GM12878 (cell line): ENCODE measurements at regions not wholly inside any gene's neighbourhood (a gene's known extent, or its start where the extent isn't known, plus 50 kb on each side); places are given as distances from the start of the nearest gene placed in this dataset.

Experiments used
- CHD1 ChIP-seq: IDR thresholded peaks from 2 replicates; pipeline ENCODE4 v1.6.1; 2012; ENCODE audit warnings: low read depth, low read length, improper control_type of control experiment
- CHD2 ChIP-seq: IDR thresholded peaks from 2 replicates; pipeline ENCODE4 v1.6.1; 2011; ENCODE audit warnings: low read depth, low read length, improper control_type of control experiment, borderline replicate concordance
- CTCF ChIP-seq, 3 experiments: IDR thresholded peaks in 2 of 3; conservative IDR thresholded peaks in 1 of 3; 2 replicates each; pipeline ENCODE4 v1.5.1; 2011; ENCODE audit warnings: low read depth in 3 of 3, low read length in 3 of 3, mild to moderate bottlenecking in 3 of 3, control low read depth in 2 of 3, moderate library complexity in 2 of 3, inconsistent platforms in 1 of 3, mixed read lengths in 1 of 3; ENCODE audit not compliant: control insufficient read depth in 2 of 3, insufficient read depth in 1 of 3; ENCODE audit errors: extremely low read depth in 1 of 3
- EGR1 ChIP-seq, 2 experiments: IDR thresholded peaks; 1 replicate in 1 of 2; 2 replicates in 1 of 2; pipeline ENCODE4 v1.6.1; 2011 to 2012; ENCODE audit warnings: low read depth in 2 of 2, low read length in 2 of 2, borderline replicate concordance in 1 of 2, mild to moderate bottlenecking in 1 of 2, moderate library complexity in 1 of 2
- JUND ChIP-seq: IDR thresholded peaks from 2 replicates; pipeline ENCODE4 v1.6.1; 2012; ENCODE audit warnings: low read depth, mild to moderate bottlenecking, low read length, improper control_type of control experiment, moderate library complexity
- KDM1A ChIP-seq: fragments of 200-600 bp; sonication (generic); IDR thresholded peaks from 2 replicates; pipeline ENCODE4 v1.6.1; 2016; ENCODE audit warnings: borderline replicate concordance
- POLR2AphosphoS2 ChIP-seq: IDR thresholded peaks from 2 replicates; pipeline ENCODE4 v1.6.1; 2011; ENCODE audit warnings: low read depth, mild to moderate bottlenecking, low read length, improper control_type of control experiment, moderate library complexity
- SMC3 ChIP-seq: IDR thresholded peaks from 2 replicates; pipeline ENCODE4 v1.6.1; 2011; ENCODE audit warnings: low read length, improper control_type of control experiment, borderline replicate concordance

GRCh38 chr5:143560378-143560777 lies 156.9 kb upstream of the NR3C1 start:
- TF ChIP-seq KDM1A, result no peak
- TF ChIP-seq CTCF (IDR thresholded peaks at IDR 0.05 in 2 of 3, conservative IDR thresholded peaks at IDR 0.05 in 1 of 3; ENCODE audit: control insufficient read depth in 2 of 3, extremely low read depth in 1 of 3, insufficient read depth in 1 of 3, low read depth in 3 of 3, low read length in 3 of 3), result no peak
- TF ChIP-seq JUND, result no peak
- TF ChIP-seq EGR1 (IDR thresholded peaks at IDR 0.05; ENCODE audit: borderline replicate concordance in 1 of 2, low read depth in 2 of 2, low read length in 2 of 2), result no peak
- no peak for TF ChIP-seq CHD2
- TF ChIP-seq CHD1, result no peak
- TF ChIP-seq POLR2AphosphoS2, result no peak
- no peak for TF ChIP-seq SMC3
